DOHH2 (cell line): ENCODE measurements at regions not wholly inside any gene's neighbourhood (a gene's known extent, or its start where the extent isn't known, plus 50 kb on each side); places are given as distances from the start of the nearest gene placed in this dataset.
"Not testable (repeated sequence)": the region's sequence is repeated elsewhere in the genome, so short reads cannot be mapped to it uniquely, and the experiment has no call there.

Experiments used
- H3F3A ChIP-seq: fragments of 200-600 bp; sonication (generic), shearing (Covaris generic); 2 replicates; pipeline ENCODE4 v1.6.0; 2016; ENCODE audit warnings: antibody characterized with exemption, mild to moderate bottlenecking; ENCODE audit not compliant: control insufficient read depth, insufficient read depth
- H3K27ac ChIP-seq: fragments of 200-600 bp; sonication (generic); 2 replicates; pipeline ENCODE4 v1.5.1; 2014; ENCODE audit warnings: low read depth, mild to moderate bottlenecking, low read length, moderate library complexity
- H3K27me3 ChIP-seq: fragments of 200-600 bp; sonication (generic); 2 replicates; pipeline ENCODE4 v1.6.1; 2014; ENCODE audit warnings: mild to moderate bottlenecking, low read length, mixed read lengths; ENCODE audit not compliant: control insufficient read depth
- H3K36me3 ChIP-seq: fragments of 200-600 bp; sonication (generic); 2 replicates; pipeline ENCODE4 v1.6.1; 2014; ENCODE audit warnings: mild to moderate bottlenecking, low read length, moderate library complexity, mixed read lengths; ENCODE audit not compliant: control insufficient read depth
- H3K4me1 ChIP-seq: fragments of 200-600 bp; sonication (generic); 2 replicates; pipeline ENCODE4 v1.6.1; 2014; ENCODE audit warnings: mild to moderate bottlenecking, low read length, mixed read lengths; ENCODE audit not compliant: control insufficient read depth
- H3K4me2 ChIP-seq: fragments of 200-600 bp; sonication (generic); 2 replicates; pipeline ENCODE4 v1.6.0; 2014; ENCODE audit warnings: mild to moderate bottlenecking, low read length, moderate library complexity
- H3K4me3 ChIP-seq: fragments of 200-600 bp; sonication (generic); 2 replicates; pipeline ENCODE4 v1.5.1; 2014; ENCODE audit warnings: mild to moderate bottlenecking, low read length, mixed read lengths
- H3K79me2 ChIP-seq: fragments of 200-600 bp; sonication (generic); 2 replicates; pipeline ENCODE4 v1.6.1; 2014; ENCODE audit warnings: mild to moderate bottlenecking, low read length, mixed read lengths; ENCODE audit not compliant: control insufficient read depth
- H3K9me2 ChIP-seq: fragments of 200-600 bp; sonication (generic); replicated peaks from 2 replicates; pipeline ENCODE4 v1.6.1; 2014; ENCODE audit warnings: mild to moderate bottlenecking, low read length, mixed read lengths; ENCODE audit not compliant: control insufficient read depth
- H3K9me3 ChIP-seq: fragments of 200-600 bp; sonication (generic); 2 replicates; pipeline ENCODE4 v1.6.1; 2014; ENCODE audit warnings: antibody characterized with exemption, low read length, mixed read lengths; ENCODE audit not compliant: control insufficient read depth, insufficient read depth
- H4K20me1 ChIP-seq: fragments of 200-600 bp; sonication (generic); 2 replicates; pipeline ENCODE4 v1.6.0; 2014; ENCODE audit warnings: low read depth, mild to moderate bottlenecking, antibody characterized with exemption, low read length, moderate library complexity; ENCODE audit not compliant: control insufficient read depth, insufficient read depth
- CTCF ChIP-seq: fragments of 200-600 bp; sonication (generic); IDR thresholded peaks from one replicate; pipeline ENCODE4 v1.5.1; 2014; ENCODE audit warnings: antibody characterized with exemption, mild to moderate bottlenecking, low read depth, low read length; ENCODE audit not compliant: poor library complexity, severe bottlenecking
- EZH2phosphoT487 ChIP-seq: fragments of 200-600 bp; sonication (generic); IDR thresholded peaks from 2 replicates; pipeline ENCODE4 v1.6.1; 2017; ENCODE audit warnings: borderline replicate concordance, mild to moderate bottlenecking, antibody characterized with exemption, low read length, moderate library complexity, mixed read lengths

- not testable (repeated sequence) for H3K36me3 ChIP-seq, H3F3A ChIP-seq, H3K4me3 ChIP-seq, H3K27me3 ChIP-seq, H3K4me2 ChIP-seq, H4K20me1 ChIP-seq, H3K9me3 ChIP-seq, H3K4me1 ChIP-seq, H3K27ac ChIP-seq, H3K9me2 ChIP-seq, H3K79me2 ChIP-seq
These were observed 325.4 kb downstream of the PPP1R3A start for GRCh38 chr7:113593455-113593854.

GRCh38 chr7:113592924-113593323 is 325.9 kb downstream of the PPP1R3A start:
- not testable (repeated sequence) for H4K20me1 ChIP-seq, H3K79me2 ChIP-seq, H3K36me3 ChIP-seq, H3K9me3 ChIP-seq, H3K9me2 ChIP-seq, H3K4me2 ChIP-seq, H3K4me3 ChIP-seq, H3F3A ChIP-seq, H3K27ac ChIP-seq, H3K27me3 ChIP-seq, H3K4me1 ChIP-seq

- H3F3A ChIP-seq = no peaks in the 10 kb centered on the region
- TF ChIP-seq CTCF = no peak
- TF ChIP-seq EZH2phosphoT487 = no peak
- H3K4me1 ChIP-seq = no peaks in the 10 kb centered on the region
- H3K36me3 ChIP-seq = no peaks in the 10 kb centered on the region
- no peaks in the 10 kb centered on the region for H4K20me1 ChIP-seq
- H3K27ac ChIP-seq = no peak overlapping the region
- no peaks in the 10 kb centered on the region for H3K9me3 ChIP-seq
- H3K9me2 ChIP-seq = no peaks in the 10 kb centered on the region
- no peak overlapping the region for H3K4me3 ChIP-seq
- no peak overlapping the region for H3K4me2 ChIP-seq
- H3K79me2 ChIP-seq = no peaks in the 10 kb centered on the region
- H3K27me3 ChIP-seq = no peaks in the 10 kb centered on the region
These were observed 336.3 kb downstream of the PPP1R3A start for GRCh38 chr7:113582471-113582870.

- H3K27ac ChIP-seq, H3K4me3 ChIP-seq, H3K4me1 ChIP-seq, H4K20me1 ChIP-seq, H3K9me2 ChIP-seq, H3F3A ChIP-seq, H3K36me3 ChIP-seq, H3K79me2 ChIP-seq, H3K9me3 ChIP-seq, H3K27me3 ChIP-seq, H3K4me2 ChIP-seq: not testable (repeated sequence)
These were observed 355.6 kb downstream of the PPP1R3A start for GRCh38 chr7:113563257-113563656.

GRCh38 chr7:113562801-113563200 is 356.0 kb downstream of the PPP1R3A start:
- H3K79me2 ChIP-seq = no peaks in the 10 kb centered on the region
- no peaks in the 10 kb centered on the region for H3K36me3 ChIP-seq
- no peak for TF ChIP-seq EZH2phosphoT487
- no peak for TF ChIP-seq CTCF
- no peaks in the 10 kb centered on the region for H3K9me2 ChIP-seq
- H3F3A ChIP-seq = no peaks in the 10 kb centered on the region
- H3K27me3 ChIP-seq = no peaks in the 10 kb centered on the region
- no peaks in the 10 kb centered on the region for H3K9me3 ChIP-seq
- H3K27ac ChIP-seq = no peak overlapping the region
- no peaks in the 10 kb centered on the region for H4K20me1 ChIP-seq
- no peak overlapping the region for H3K4me3 ChIP-seq
- no peak overlapping the region for H3K4me2 ChIP-seq
- no peaks in the 10 kb centered on the region for H3K4me1 ChIP-seq
